Activated CD4-positive, alpha-beta memory T cell treated with anti-CD3 and anti-CD28 coated beads for 36 hours (primary cell): ENCODE measurements at regions not wholly inside any gene's neighbourhood (a gene's known extent, or its start where the extent isn't known, plus 50 kb on each side); places are given as distances from the start of the nearest gene placed in this dataset.

Experiments used
- CTCF ChIA-PET: fragments of 350-600 bp; sonication (Branson Sonifier 250); formaldehyde crosslinking; loops from one replicate; lab custom pipeline; 2021; ENCODE audit warnings: antibody characterized with exemption, inconsistent platforms; lab: Charles Lee
- POLR2A ChIA-PET: fragments of 350-600 bp; sonication (Branson Sonifier 250); formaldehyde crosslinking; loops from one replicate; lab custom pipeline; 2021; ENCODE audit warnings: antibody characterized with exemption; lab: Charles Lee
- DNase-seq: peaks from one replicate; pipeline ENCODE4 v3.0.0-alpha.2; 2020
- H3K27ac Mint-ChIP-seq: one replicate; pipeline ENCODE4 v1.8.0; 2021; ENCODE audit warnings: mixed read lengths
- H3K27me3 Mint-ChIP-seq: one replicate; pipeline ENCODE4 v1.8.0; 2021; ENCODE audit warnings: mixed read lengths
- H3K36me3 Mint-ChIP-seq: one replicate; pipeline ENCODE4 v1.8.0; 2021; ENCODE audit warnings: mixed read lengths
- H3K4me1 Mint-ChIP-seq: one replicate; pipeline ENCODE4 v1.8.0; 2021; ENCODE audit warnings: low read depth, mixed read lengths
- H3K4me3 Mint-ChIP-seq: one replicate; pipeline ENCODE4 v1.8.0; 2021; ENCODE audit warnings: mild to moderate bottlenecking, mixed read lengths
- H3K9me3 Mint-ChIP-seq: one replicate; pipeline ENCODE4 v1.8.0; 2021; ENCODE audit warnings: mixed read lengths
- intact Hi-C: fragments of 100-400 bp; cut with micrococcal nuclease; formaldehyde crosslinking; loops from one replicate; pipeline ENCODE4 v1.15.1; 2023

- no peak overlapping the region for H3K4me3 Mint-ChIP-seq
- H3K27ac Mint-ChIP-seq = no peak overlapping the region
- ChIA-PET POLR2A (no interaction called here), CTCF (no interaction called here)
- H3K27me3 Mint-ChIP-seq = peaks cover 14% of the 10 kb centered on the region
- H3K9me3 Mint-ChIP-seq = no peaks in the 10 kb centered on the region
- H3K36me3 Mint-ChIP-seq = no peaks in the 10 kb centered on the region
- intact Hi-C loops = no loop called here
- no peak for DNase-seq
- H3K4me1 Mint-ChIP-seq = no peaks in the 10 kb centered on the region
These were observed 160.3 kb upstream of the SYT13 start for GRCh38 chr11:45446434-45446833.

GRCh38 chr11:45444796-45445195, 158.7 kb upstream of the SYT13 start:
- ChIA-PET CTCF (no interaction called here), POLR2A (no interaction called here)
- Mint-ChIP-seq H3K9me3 (peaks cover 4% of the 10 kb centered on the region), H3K36me3 (no peaks in the 10 kb centered on the region), H3K27ac (no peak overlapping the region), H3K27me3 (peaks cover 14% of the 10 kb centered on the region), H3K4me3 (no peak overlapping the region), H3K4me1 (no peaks in the 10 kb centered on the region)
- intact Hi-C loops = no loop called here
- DNase-seq = peak; percentile 31

- H3K4me3 Mint-ChIP-seq = no peak overlapping the region
- H3K4me1 Mint-ChIP-seq = no peaks in the 10 kb centered on the region
- intact Hi-C loops = no loop called here
- ChIA-PET POLR2A (no interaction called here), CTCF (no interaction called here)
- H3K9me3 Mint-ChIP-seq = peaks cover 13% of the 10 kb centered on the region
- H3K36me3 Mint-ChIP-seq = no peaks in the 10 kb centered on the region
- DNase-seq = no peak
- H3K27ac Mint-ChIP-seq = no peak overlapping the region
- H3K27me3 Mint-ChIP-seq = peaks cover 16% of the 10 kb centered on the region
These were observed 154.0 kb upstream of the SYT13 start for GRCh38 chr11:45440111-45440510.

- no peak for DNase-seq
- Mint-ChIP-seq H3K36me3 (no peaks in the 10 kb centered on the region), H3K9me3 (peaks cover 13% of the 10 kb centered on the region), H3K27me3 (peaks cover 11% of the 10 kb centered on the region), H3K4me1 (no peaks in the 10 kb centered on the region), H3K27ac (no peak overlapping the region), H3K4me3 (no peak overlapping the region)
- ChIA-PET CTCF (no interaction called here), POLR2A (no interaction called here)
- intact Hi-C loops = no loop called here
These were observed 150.8 kb upstream of the SYT13 start for GRCh38 chr11:45436966-45437365.

GRCh38 chr11:45436118-45436517, 150.0 kb upstream of the SYT13 start:
- Mint-ChIP-seq H3K4me1 (no peaks in the 10 kb centered on the region), H3K36me3 (no peaks in the 10 kb centered on the region), H3K9me3 (peaks cover 13% of the 10 kb centered on the region), H3K27me3 (peaks cover 11% of the 10 kb centered on the region), H3K4me3 (no peak overlapping the region), H3K27ac (no peak overlapping the region)
- ChIA-PET CTCF (interaction anchor here (0.6 kb wide), 1 partner anchor 8 kb away, joined by 3 read pairs; no protein-coding TSS in a partner anchor), POLR2A (no interaction called here)
- DNase-seq = no peak
- intact Hi-C loops = no loop called here

GRCh38 chr11:45435706-45436105, 149.6 kb upstream of the SYT13 start:
- H3K27ac Mint-ChIP-seq = no peak overlapping the region
- H3K36me3 Mint-ChIP-seq = no peaks in the 10 kb centered on the region
- H3K9me3 Mint-ChIP-seq = peaks cover 13% of the 10 kb centered on the region
- H3K4me3 Mint-ChIP-seq = no peak overlapping the region
- H3K27me3 Mint-ChIP-seq = peaks cover 11% of the 10 kb centered on the region
- intact Hi-C loops = no loop called here
- POLR2A ChIA-PET = no interaction called here
- CTCF ChIA-PET = interaction anchor here (0.6 kb wide), 1 partner anchor 8 kb away, joined by 3 read pairs; no protein-coding TSS in a partner anchor
- no peak for DNase-seq
- no peaks in the 10 kb centered on the region for H3K4me1 Mint-ChIP-seq

GRCh38 chr11:45432910-45433309, 146.8 kb upstream of the SYT13 start:
- Mint-ChIP-seq H3K27me3 (peaks cover 13% of the 10 kb centered on the region), H3K27ac (no peak overlapping the region), H3K36me3 (no peaks in the 10 kb centered on the region), H3K4me3 (no peak overlapping the region), H3K9me3 (peaks cover 1% of the 10 kb centered on the region), H3K4me1 (no peaks in the 10 kb centered on the region)
- intact Hi-C loops = no loop called here
- CTCF ChIA-PET = no interaction called here
- POLR2A ChIA-PET = no interaction called here
- DNase-seq = no peak

- ChIA-PET CTCF (no interaction called here), POLR2A (no interaction called here)
- Mint-ChIP-seq H3K27me3 (peaks cover 13% of the 10 kb centered on the region), H3K27ac (no peak overlapping the region), H3K9me3 (no peaks in the 10 kb centered on the region), H3K4me1 (no peaks in the 10 kb centered on the region), H3K4me3 (no peak overlapping the region), H3K36me3 (no peaks in the 10 kb centered on the region)
- intact Hi-C loops = no loop called here
- DNase-seq = no peak
These were observed 146.0 kb upstream of the SYT13 start for GRCh38 chr11:45432100-45432499.

- Mint-ChIP-seq H3K36me3 (no peaks in the 10 kb centered on the region), H3K4me3 (no peak overlapping the region), H3K4me1 (no peaks in the 10 kb centered on the region), H3K27me3 (peaks cover 14% of the 10 kb centered on the region), H3K27ac (no peak overlapping the region), H3K9me3 (no peaks in the 10 kb centered on the region)
- POLR2A ChIA-PET = no interaction called here
- intact Hi-C loops = no loop called here
- CTCF ChIA-PET = no interaction called here
- no peak for DNase-seq
These were observed 145.2 kb upstream of the SYT13 start for GRCh38 chr11:45431046-45432018.

GRCh38 chr11:45430361-45430760, 144.2 kb upstream of the SYT13 start:
- peaks cover 11% of the 10 kb centered on the region for H3K27me3 Mint-ChIP-seq
- H3K4me1 Mint-ChIP-seq = no peaks in the 10 kb centered on the region
- POLR2A ChIA-PET = no interaction called here
- CTCF ChIA-PET = no interaction called here
- H3K9me3 Mint-ChIP-seq = no peaks in the 10 kb centered on the region
- intact Hi-C loops = no loop called here
- H3K4me3 Mint-ChIP-seq = no peak overlapping the region
- no peak for DNase-seq
- no peaks in the 10 kb centered on the region for H3K36me3 Mint-ChIP-seq
- no peak overlapping the region for H3K27ac Mint-ChIP-seq

- CTCF ChIA-PET = no interaction called here
These were observed 143.6 kb upstream of the SYT13 start for GRCh38 chr11:45429719-45430118.

GRCh38 chr11:45428541-45429230, 142.5 kb upstream of the SYT13 start:
- intact Hi-C loops = no loop called here

More at GRCh38 chr11:45429719-45430118, 143.6 kb upstream of the SYT13 start:
- peaks cover 8% of the 10 kb centered on the region for H3K27me3 Mint-ChIP-seq
- POLR2A ChIA-PET = no interaction called here
- intact Hi-C loops = no loop called here
- H3K27ac Mint-ChIP-seq = no peak overlapping the region
- no peak for DNase-seq
- no peak overlapping the region for H3K4me3 Mint-ChIP-seq
- H3K4me1 Mint-ChIP-seq = no peaks in the 10 kb centered on the region
- no peaks in the 10 kb centered on the region for H3K9me3 Mint-ChIP-seq
- no peaks in the 10 kb centered on the region for H3K36me3 Mint-ChIP-seq

More at GRCh38 chr11:45428541-45429230, 142.5 kb upstream of the SYT13 start:
- H3K4me1 Mint-ChIP-seq = no peaks in the 10 kb centered on the region
- POLR2A ChIA-PET = no interaction called here
- H3K27ac Mint-ChIP-seq = no peak overlapping the region
- H3K27me3 Mint-ChIP-seq = peaks cover 11% of the 10 kb centered on the region
- no peak overlapping the region for H3K4me3 Mint-ChIP-seq
- H3K9me3 Mint-ChIP-seq = no peaks in the 10 kb centered on the region
- H3K36me3 Mint-ChIP-seq = no peaks in the 10 kb centered on the region
- no peak for DNase-seq
- CTCF ChIA-PET = no interaction called here
